ENCODE measurements at regions not wholly inside any gene's neighbourhood (a gene's known extent, or its start where the extent isn't known, plus 50 kb on each side); places are given as distances from the start of the nearest gene placed in this dataset.

GRCh38 chr16:18013863-18014262, 322.7 kb downstream of the NPIPA8 start:
- Histone ChIP-seq H3K36me3 (ENCODE audit: control insufficient read depth in 2 of 2, insufficient read depth in 1 of 2, low read length in 2 of 2) (no peaks in the 10 kb centered on the region), H3K27ac (ENCODE audit: extremely low read depth, low read depth, low read length) (no peak overlapping the region), H3K4me3 (ENCODE audit: low read depth, low read length) (no peak overlapping the region), H3K4me1 (ENCODE audit: control insufficient read depth, insufficient read depth, low read length) (no peaks in the 10 kb centered on the region), H3K9me3 (ENCODE audit: control insufficient read depth, insufficient read depth, low read depth, low read length) (no peaks in the 10 kb centered on the region)
- CTCF ChIA-PET = no interaction called here
- POLR2A ChIA-PET = no interaction called here
- no peak for TF ChIP-seq ZNF514 (tag by site-specific recombination; IDR thresholded peaks at IDR 0.05)
- no peak for TF ChIP-seq ZNF830 (tag by site-specific recombination; IDR thresholded peaks at IDR 0.05; ENCODE audit: low read depth)
- TF ChIP-seq SCRT2 (tag by site-specific recombination; IDR thresholded peaks at IDR 0.05) = no peak
- TF ChIP-seq, protein P1, sequence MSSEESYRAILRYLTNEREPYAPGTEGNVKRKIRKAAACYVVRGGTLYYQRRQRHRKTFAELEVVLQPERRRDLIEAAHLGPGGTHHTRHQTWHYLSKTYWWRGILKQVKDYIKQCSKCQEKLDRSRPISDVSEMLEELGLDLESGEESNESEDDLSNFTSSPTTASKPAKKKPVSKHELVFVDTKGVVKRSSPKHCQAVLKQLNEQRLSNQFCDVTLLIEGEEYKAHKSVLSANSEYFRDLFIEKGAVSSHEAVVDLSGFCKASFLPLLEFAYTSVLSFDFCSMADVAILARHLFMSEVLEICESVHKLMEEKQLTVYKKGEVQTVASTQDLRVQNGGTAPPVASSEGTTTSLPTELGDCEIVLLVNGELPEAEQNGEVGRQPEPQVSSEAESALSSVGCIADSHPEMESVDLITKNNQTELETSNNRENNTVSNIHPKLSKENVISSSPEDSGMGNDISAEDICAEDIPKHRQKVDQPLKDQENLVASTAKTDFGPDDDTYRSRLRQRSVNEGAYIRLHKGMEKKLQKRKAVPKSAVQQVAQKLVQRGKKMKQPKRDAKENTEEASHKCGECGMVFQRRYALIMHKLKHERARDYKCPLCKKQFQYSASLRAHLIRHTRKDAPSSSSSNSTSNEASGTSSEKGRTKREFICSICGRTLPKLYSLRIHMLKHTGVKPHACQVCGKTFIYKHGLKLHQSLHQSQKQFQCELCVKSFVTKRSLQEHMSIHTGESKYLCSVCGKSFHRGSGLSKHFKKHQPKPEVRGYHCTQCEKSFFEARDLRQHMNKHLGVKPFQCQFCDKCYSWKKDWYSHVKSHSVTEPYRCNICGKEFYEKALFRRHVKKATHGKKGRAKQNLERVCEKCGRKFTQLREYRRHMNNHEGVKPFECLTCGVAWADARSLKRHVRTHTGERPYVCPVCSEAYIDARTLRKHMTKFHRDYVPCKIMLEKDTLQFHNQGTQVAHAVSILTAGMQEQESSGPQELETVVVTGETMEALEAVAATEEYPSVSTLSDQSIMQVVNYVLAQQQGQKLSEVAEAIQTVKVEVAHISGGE (tag by site-specific recombination; conservative IDR thresholded peaks at IDR 0.05; ENCODE audit: low read depth) = no peak
- no peak for TF ChIP-seq ZFP37 (tag by site-specific recombination; IDR thresholded peaks at IDR 0.05)
- no peak for TF ChIP-seq BCL11B (tag by site-specific recombination; IDR thresholded peaks at IDR 0.05; ENCODE audit: low read depth)
- no peak for TF ChIP-seq SP3 (tag by site-specific recombination; IDR thresholded peaks at IDR 0.05)
- TF ChIP-seq ZNF114 (tag by site-specific recombination; IDR thresholded peaks at IDR 0.05) = no peak
- no peak for TF ChIP-seq ZNF654 (tag by site-specific recombination; IDR thresholded peaks at IDR 0.05; ENCODE audit: low read depth)
- TF ChIP-seq ZSCAN16 (tag by site-specific recombination; IDR thresholded peaks at IDR 0.05) = no peak
- TF ChIP-seq TRIM28 (IDR thresholded peaks at IDR 0.05; ENCODE audit: borderline replicate concordance, low read length) = no peak
- no peak for TF ChIP-seq ZSCAN5A (tag by site-specific recombination; IDR thresholded peaks at IDR 0.05)
- TF ChIP-seq ZNF449 (tag by site-specific recombination; IDR thresholded peaks at IDR 0.05) = no peak
- TF ChIP-seq KLF1 (tag by site-specific recombination; IDR thresholded peaks at IDR 0.05) = no peak
- TF ChIP-seq, protein P2, sequence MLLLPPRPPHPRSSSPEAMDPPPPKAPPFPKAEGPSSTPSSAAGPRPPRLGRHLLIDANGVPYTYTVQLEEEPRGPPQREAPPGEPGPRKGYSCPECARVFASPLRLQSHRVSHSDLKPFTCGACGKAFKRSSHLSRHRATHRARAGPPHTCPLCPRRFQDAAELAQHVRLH (tag by site-specific recombination; IDR thresholded peaks at IDR 0.05) = no peak
- TF ChIP-seq KLF10 (tag by site-specific recombination; IDR thresholded peaks at IDR 0.05) = no peak
- TF ChIP-seq ZNF426 (tag by site-specific recombination; IDR thresholded peaks at IDR 0.05) = no peak

- no peaks in the 10 kb centered on the region for H3K36me3 ChIP-seq (ENCODE audit: control insufficient read depth in 2 of 2, insufficient read depth in 1 of 2, low read length in 2 of 2)
- no peak overlapping the region for H3K27ac ChIP-seq (ENCODE audit: extremely low read depth, low read depth, low read length)
- no peak overlapping the region for H3K4me3 ChIP-seq (ENCODE audit: low read depth, low read length)
- no peaks in the 10 kb centered on the region for H3K9me3 ChIP-seq (ENCODE audit: control insufficient read depth, insufficient read depth, low read depth, low read length)
- H3K4me1 ChIP-seq (ENCODE audit: control insufficient read depth, insufficient read depth, low read length) = no peaks in the 10 kb centered on the region
- TF ChIP-seq ZNF184 (tag by site-specific recombination; IDR thresholded peaks at IDR 0.05) (no peak), ZNF133 (tag by site-specific recombination; IDR thresholded peaks at IDR 0.05) (no peak), ZNF146 (tag by site-specific recombination; IDR thresholded peaks at IDR 0.05) (no peak), ZNF600 (tag by site-specific recombination; IDR thresholded peaks at IDR 0.05) (no peak), PRDM10 (tag by site-specific recombination; IDR thresholded peaks at IDR 0.05) (no peak), ZNF302 (tag by site-specific recombination; IDR thresholded peaks at IDR 0.05; ENCODE audit: low read depth) (no peak), ZNF433 (tag by site-specific recombination; IDR thresholded peaks at IDR 0.05; ENCODE audit: low read depth) (no peak)
- TF ChIP-seq, protein P3, sequence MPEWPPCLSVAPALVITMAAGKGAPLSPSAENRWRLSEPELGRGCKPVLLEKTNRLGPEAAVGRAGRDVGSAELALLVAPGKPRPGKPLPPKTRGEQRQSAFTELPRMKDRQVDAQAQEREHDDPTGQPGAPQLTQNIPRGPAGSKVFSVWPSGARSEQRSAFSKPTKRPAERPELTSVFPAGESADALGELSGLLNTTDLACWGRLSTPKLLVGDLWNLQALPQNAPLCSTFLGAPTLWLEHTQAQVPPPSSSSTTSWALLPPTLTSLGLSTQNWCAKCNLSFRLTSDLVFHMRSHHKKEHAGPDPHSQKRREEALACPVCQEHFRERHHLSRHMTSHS (tag by site-specific recombination; IDR thresholded peaks at IDR 0.05) = no peak
- ChIA-PET CTCF (no interaction called here), POLR2A (no interaction called here)
These were observed 328.2 kb downstream of the NPIPA8 start for GRCh38 chr16:18008356-18008755.
